Endothelial cell of umbilical vein (primary cell): ENCODE measurements at regions not wholly inside any gene's neighbourhood (a gene's known extent, or its start where the extent isn't known, plus 50 kb on each side); places are given as distances from the start of the nearest gene placed in this dataset.
"Not testable (repeated sequence)": the region's sequence is repeated elsewhere in the genome, so short reads cannot be mapped to it uniquely, and the experiment has no call there.

Experiments
- BruUV-seq: library from RNA; stranded (reverse); fragments of 400-500 nt; replicated peaks from 2 replicates; lab custom pipeline; 2021; lab: Mats Ljungman, UMichigan
- CTCF ChIA-PET: fragments of 300-600, 350-600 bp; sonication (Branson Sonifier 250); formaldehyde crosslinking; loops from one replicate; lab custom pipeline; 2021; ENCODE audit warnings: antibody characterized with exemption, inconsistent platforms; lab: Charles Lee
- POLR2A ChIA-PET: fragments of 300-600, 350-600 bp; sonication (Branson Sonifier 250); formaldehyde crosslinking; loops from one replicate; lab custom pipeline; 2021; ENCODE audit warnings: antibody characterized with exemption, inconsistent platforms; lab: Charles Lee
- DNase-seq: peaks from one replicate; pipeline ENCODE4 v3.0.0-alpha.2; 2011; ENCODE audit warnings: low read depth, low spot score
- FAIRE-seq: peaks from 2 replicates; lab custom pipeline; 2011; peaks lifted over from hg19 to GRCh38; lab: Jason Lieb, UNC
- H2AFZ ChIP-seq: 2 replicates; pipeline ENCODE4 v1.6.0; 2012; ENCODE audit warnings: low read depth, low read length, control low read depth, inconsistent platforms
- H3K27ac ChIP-seq: 2 replicates; pipeline ENCODE4 v1.5.1; 2011; ENCODE audit warnings: low read depth, mild to moderate bottlenecking, control low read depth, low read length, moderate library complexity; ENCODE audit not compliant: insufficient read depth
- H3K27me3 ChIP-seq, 2 experiments: 2 replicates each; pipeline versions ENCODE4 v1.6.0 to v1.6.1; 2011; ENCODE audit warnings: low read length in 2 of 2, mixed read lengths in 1 of 2; ENCODE audit not compliant: control insufficient read depth in 2 of 2, insufficient read depth in 2 of 2
- H3K36me3 ChIP-seq, 2 experiments: 2 replicates in 1 of 2; 3 replicates in 1 of 2; pipeline ENCODE4 v1.5.1; 2011; ENCODE audit warnings: low read length in 2 of 2, mild to moderate bottlenecking in 1 of 2, moderate library complexity in 1 of 2; ENCODE audit not compliant: control insufficient read depth in 2 of 2, insufficient read depth in 2 of 2; ENCODE audit errors: extremely low read depth in 1 of 2
- H3K4me1 ChIP-seq: 3 replicates; pipeline ENCODE4 v1.5.1; 2011; ENCODE audit warnings: mild to moderate bottlenecking, low read length; ENCODE audit not compliant: control insufficient read depth, insufficient read depth; ENCODE audit errors: extremely low read depth
- H3K4me2 ChIP-seq: 2 replicates; pipeline ENCODE4 v1.6.1; 2011; ENCODE audit warnings: low read length, control low read depth, mixed read lengths; ENCODE audit not compliant: insufficient read depth
- H3K4me3 ChIP-seq, 3 experiments: fragments of 200-600 bp in 1 of 3; sonication (generic), shearing (Covaris generic) in 1 of 3; replicated peaks in 1 of 3; 2 replicates each; pipeline ENCODE4 v1.5.1; 2011 to 2016; ENCODE audit warnings: control low read depth in 3 of 3, low read length in 3 of 3, mild to moderate bottlenecking in 2 of 3, inconsistent platforms in 1 of 3, low read depth in 1 of 3, moderate library complexity in 1 of 3; ENCODE audit not compliant: insufficient read depth in 1 of 3
- H3K79me2 ChIP-seq: 2 replicates; pipeline ENCODE4 v1.6.0; 2012; ENCODE audit warnings: low read length, inconsistent platforms; ENCODE audit not compliant: control insufficient read depth, insufficient read depth
- H3K9ac ChIP-seq: replicated peaks from 2 replicates; pipeline ENCODE3; 2011; ENCODE audit warnings: low read length, control low read depth; ENCODE audit not compliant: insufficient read depth; ENCODE audit errors: extremely low read depth
- H3K9me1 ChIP-seq: replicated peaks from 3 replicates; pipeline ENCODE4 v1.6.0; 2011; ENCODE audit warnings: mild to moderate bottlenecking, low read length; ENCODE audit not compliant: control insufficient read depth, insufficient read depth; ENCODE audit errors: extremely low read depth
- H3K9me3 ChIP-seq: replicated peaks from 2 replicates; pipeline ENCODE4 v1.5.1; 2012; ENCODE audit warnings: low read length, inconsistent platforms; ENCODE audit not compliant: control insufficient read depth, insufficient read depth
- H4K20me1 ChIP-seq: replicated peaks from 2 replicates; pipeline ENCODE3; 2011; ENCODE audit warnings: mild to moderate bottlenecking, low read length; ENCODE audit not compliant: control insufficient read depth, insufficient read depth; ENCODE audit errors: extremely low read depth
- CTCF ChIP-seq, 2 donors: IDR thresholded peaks; 1 replicate in 1 of 2; 2 replicates in 1 of 2; pipeline ENCODE4 v1.5.1; 2011; ENCODE audit warnings: low read length in 2 of 2, mild to moderate bottlenecking in 2 of 2, moderate library complexity in 2 of 2, control low read depth in 1 of 2, inconsistent platforms in 1 of 2, low read depth in 1 of 2; ENCODE audit not compliant: insufficient read depth in 1 of 2; ENCODE audit errors: extremely low read depth in 1 of 2
- EZH2 ChIP-seq: IDR thresholded peaks from 2 replicates; pipeline ENCODE4 v1.6.1; 2012; ENCODE audit warnings: borderline replicate concordance, low read depth, mild to moderate bottlenecking, moderate library complexity, low read length, inconsistent platforms; ENCODE audit not compliant: severe bottlenecking
- FOS ChIP-seq: IDR thresholded peaks from 2 replicates; pipeline ENCODE4 v1.6.1; 2011; ENCODE audit warnings: mild to moderate bottlenecking, low read length, moderate library complexity, borderline replicate concordance; ENCODE audit not compliant: insufficient read depth
- GATA2 ChIP-seq: IDR thresholded peaks from 2 replicates; pipeline ENCODE4 v1.7.0; 2011; ENCODE audit warnings: low read depth, mild to moderate bottlenecking, moderate library complexity, mixed read lengths, low read length; ENCODE audit not compliant: insufficient read length, insufficient read depth
- JUN ChIP-seq: IDR thresholded peaks from 2 replicates; pipeline ENCODE4 v1.6.1; 2011; ENCODE audit warnings: borderline replicate concordance, low read depth; ENCODE audit not compliant: insufficient read length, insufficient read depth
- MAX ChIP-seq: IDR thresholded peaks from 2 replicates; pipeline ENCODE4 v1.6.1; 2011; ENCODE audit not compliant: insufficient read depth, insufficient read length
- MYC ChIP-seq: IDR thresholded peaks from one replicate; pipeline ENCODE4 v1.6.1; 2011; ENCODE audit warnings: mild to moderate bottlenecking, low read depth, low read length
- POLR2A ChIP-seq: IDR thresholded peaks from 2 replicates; pipeline ENCODE4 v1.6.1; 2012; ENCODE audit warnings: low read depth, mild to moderate bottlenecking, control low read depth, low read length
- POLR2AphosphoS5 ChIP-seq: IDR thresholded peaks from 2 replicates; pipeline ENCODE4 v1.6.1; 2012; ENCODE audit warnings: low read depth, mild to moderate bottlenecking, control low read depth, low read length, moderate library complexity; ENCODE audit not compliant: insufficient read depth
- dilution Hi-C: fragments of 300-500 bp; cut with MboI; formaldehyde crosslinking; loops from one replicate; pipeline ENCODE4 v1.15.0; 2019; ENCODE audit warnings: low sequenced_read_pairs; ENCODE audit not compliant: extremely low pct_ligation_motif_present
- intact Hi-C: fragments of 100-400 bp; cut with micrococcal nuclease; formaldehyde crosslinking; loops from one replicate; pipeline ENCODE4 v1.10.0; 2022

GRCh38 chr10:22091260-22091659, 87.7 kb upstream of the DNAJC1 start:
- CTCF ChIA-PET, H3K27ac ChIP-seq, POLR2A ChIA-PET: not testable (repeated sequence)

GRCh38 chr10:22087402-22087738, 83.8 kb upstream of the DNAJC1 start:
- no peak overlapping the region for H3K4me3 ChIP-seq
- no peak overlapping the region for H3K27ac ChIP-seq
- no peaks in the 10 kb centered on the region for H4K20me1 ChIP-seq
- no TSS peak for BruUV-seq
- FAIRE-seq (no peak), DNase-seq (no peak)
- H3K27me3 ChIP-seq = no peaks in the 10 kb centered on the region
- POLR2A ChIA-PET = no interaction called here
- TF ChIP-seq FOS (no peak), POLR2A (no peak), CTCF (IDR thresholded peaks at IDR 0.05; ENCODE audit: extremely low read depth in 1 of 2, insufficient read depth in 1 of 2, low read depth in 1 of 2, low read length in 2 of 2) (no peak), POLR2AphosphoS5 (no peak), EZH2 (no peak), MAX (no peak), MYC (no peak), GATA2 (no peak), JUN (no peak)
- intact Hi-C loops (no loop called here), dilution Hi-C loops (no loop called here)
- no peaks in the 10 kb centered on the region for H3K9me1 ChIP-seq
- no peak overlapping the region for H2AFZ ChIP-seq
- H3K9me3 ChIP-seq = no peaks in the 10 kb centered on the region
- no peaks in the 10 kb centered on the region for H3K79me2 ChIP-seq
- no peaks in the 10 kb centered on the region for H3K4me1 ChIP-seq
- no peak overlapping the region for H3K9ac ChIP-seq
- no peak overlapping the region for H3K4me2 ChIP-seq
- H3K36me3 ChIP-seq = no peaks in the 10 kb centered on the region
- CTCF ChIA-PET = no interaction called here

More at GRCh38 chr10:22091260-22091659, 87.7 kb upstream of the DNAJC1 start:
- H3K4me1 ChIP-seq, H2AFZ ChIP-seq, H3K79me2 ChIP-seq, H3K36me3 ChIP-seq, FAIRE-seq, H3K9me1 ChIP-seq, H3K4me2 ChIP-seq, DNase-seq, dilution Hi-C loops, H3K9me3 ChIP-seq, H3K9ac ChIP-seq, H4K20me1 ChIP-seq, H3K27me3 ChIP-seq, H3K4me3 ChIP-seq, BruUV-seq, intact Hi-C loops: not testable (repeated sequence)
